Type B pancreatic cell (in vitro differentiated cells): ENCODE measurements at regions not wholly inside any gene's neighbourhood (a gene's known extent, or its start where the extent isn't known, plus 50 kb on each side); places are given as distances from the start of the nearest gene placed in this dataset.

Experiments
- DNase-seq: peaks from one replicate; pipeline ENCODE4 v3.0.0; 2021; ENCODE audit warnings: mixed read lengths; ENCODE audit not compliant: unreplicated experiment; ENCODE audit errors: extremely low spot score
- H3K27ac Mint-ChIP-seq: 2 replicates; pipeline ENCODE4 v1.8.0; 2021; ENCODE audit warnings: mild to moderate bottlenecking, mixed read lengths
- H3K27me3 Mint-ChIP-seq: 2 replicates; pipeline ENCODE4 v1.8.0; 2021; ENCODE audit warnings: mixed read lengths
- H3K36me3 Mint-ChIP-seq: 2 replicates; pipeline ENCODE4 v1.8.0; 2021; ENCODE audit warnings: mixed read lengths
- H3K4me1 Mint-ChIP-seq: one replicate; pipeline ENCODE4 v1.8.0; 2021; ENCODE audit warnings: mixed read lengths; ENCODE audit not compliant: unreplicated experiment
- H3K4me3 Mint-ChIP-seq: 2 replicates; pipeline ENCODE4 v1.8.0; 2021; ENCODE audit warnings: mild to moderate bottlenecking, mixed read lengths
- H3K9me3 Mint-ChIP-seq: 2 replicates; pipeline ENCODE4 v1.8.0; 2021; ENCODE audit warnings: mixed read lengths
- CTCF ChIP-seq: fragments of 200-600 bp; sonication (generic); conservative IDR thresholded peaks from 2 replicates; pipeline ENCODE4 v1.5.0; 2021; ENCODE audit warnings: antibody characterized with exemption, mild to moderate bottlenecking

DNA sequence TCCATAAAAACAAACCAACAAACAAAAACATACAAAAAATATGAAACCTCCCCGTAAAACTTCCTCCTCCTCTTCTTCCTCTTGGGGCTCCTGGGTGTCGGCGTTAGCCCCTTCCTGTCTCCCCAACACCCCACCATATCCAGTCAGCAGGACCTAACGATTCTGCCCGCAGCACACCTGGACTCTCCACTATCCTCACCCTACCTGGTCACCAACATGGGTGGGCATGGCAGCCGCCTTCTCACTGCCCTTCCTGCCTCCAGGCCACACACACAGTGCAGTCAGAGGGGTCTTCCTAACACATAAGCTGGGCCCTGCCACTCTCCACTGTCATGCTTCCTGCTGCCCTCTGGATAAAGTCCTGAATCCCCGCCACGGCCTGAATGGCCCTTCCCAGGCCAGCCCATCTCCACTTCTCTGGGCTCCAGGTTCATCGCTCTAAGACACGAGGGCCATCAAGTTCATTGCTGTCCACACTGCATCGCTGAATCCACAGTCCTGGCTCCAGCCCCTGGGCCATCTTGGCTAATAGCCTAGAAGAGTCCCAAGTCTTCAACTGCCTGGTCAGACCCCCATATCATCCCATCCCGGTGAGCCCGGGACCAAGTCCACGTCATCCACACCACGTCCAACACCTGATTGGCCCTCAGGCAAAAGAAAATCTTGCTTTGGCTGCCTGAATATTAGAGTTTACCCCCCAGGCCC, 76.2 kb downstream of the IGLL1 start:
- no peak for TF ChIP-seq CTCF
- Mint-ChIP-seq H3K27me3 (peaks cover 5% of the 10 kb centered on the region), H3K4me3 (no peak overlapping the region), H3K27ac (no peak overlapping the region), H3K36me3 (no peaks in the 10 kb centered on the region), H3K9me3 (no peaks in the 10 kb centered on the region), H3K4me1 (peaks cover 31% of the 10 kb centered on the region)
- no peak for DNase-seq

DNA sequence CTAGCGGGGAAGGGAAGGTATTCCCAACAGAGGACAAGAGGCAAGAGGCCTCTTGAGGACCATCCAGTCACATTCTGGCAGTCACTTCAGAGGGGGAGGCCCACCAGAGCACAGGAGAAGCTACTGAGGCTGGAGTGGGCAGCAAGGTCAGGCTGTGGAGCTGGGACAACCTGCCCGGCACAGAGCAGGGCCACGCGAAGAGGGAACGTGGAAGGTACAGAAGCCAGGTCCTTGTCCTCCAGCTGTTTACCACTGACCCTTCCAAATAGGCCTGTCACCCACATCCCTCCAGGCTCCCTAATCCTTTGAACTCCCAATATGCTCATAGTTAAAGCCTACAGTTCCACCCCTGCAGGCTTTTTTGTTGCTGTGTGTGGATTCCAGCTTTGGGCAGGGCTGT, 76.9 kb downstream of the IGLL1 start:
- TF ChIP-seq CTCF = no peak
- Mint-ChIP-seq H3K27ac (no peak overlapping the region), H3K27me3 (peaks cover 5% of the 10 kb centered on the region), H3K4me1 (peaks cover 31% of the 10 kb centered on the region), H3K36me3 (no peaks in the 10 kb centered on the region), H3K9me3 (no peaks in the 10 kb centered on the region), H3K4me3 (no peak overlapping the region)
- no peak for DNase-seq

- Mint-ChIP-seq H3K36me3 (no peaks in the 10 kb centered on the region), H3K27me3 (peaks cover 5% of the 10 kb centered on the region)
- no peak for DNase-seq
These were observed 78.4 kb downstream of the IGLL1 start for GRCh38 chr22:23501708-23502107.

GRCh38 chr22:23501261-23501619, 78.8 kb downstream of the IGLL1 start:
- no peak for DNase-seq
- Mint-ChIP-seq H3K27ac (no peak overlapping the region), H3K4me3 (no peak overlapping the region), H3K27me3 (peaks cover 5% of the 10 kb centered on the region), H3K4me1 (peaks cover 24% of the 10 kb centered on the region), H3K9me3 (no peaks in the 10 kb centered on the region), H3K36me3 (no peaks in the 10 kb centered on the region)
- TF ChIP-seq CTCF = no peak

More at GRCh38 chr22:23501708-23502107, 78.4 kb downstream of the IGLL1 start:
- Mint-ChIP-seq H3K27ac (no peak overlapping the region), H3K9me3 (no peaks in the 10 kb centered on the region), H3K4me1 (peaks cover 23% of the 10 kb centered on the region), H3K4me3 (no peak overlapping the region)
- no peak for TF ChIP-seq CTCF

- peaks cover 29% of the 10 kb centered on the region for H3K4me1 Mint-ChIP-seq
- DNase-seq = no peak
- TF ChIP-seq CTCF = no peak
- no peaks in the 10 kb centered on the region for H3K9me3 Mint-ChIP-seq
- H3K4me3 Mint-ChIP-seq = no peak overlapping the region
- no peak overlapping the region for H3K27ac Mint-ChIP-seq
- peaks cover 5% of the 10 kb centered on the region for H3K27me3 Mint-ChIP-seq
- no peaks in the 10 kb centered on the region for H3K36me3 Mint-ChIP-seq
These were observed 79.4 kb downstream of the IGLL1 start for GRCh38 chr22:23500508-23501260.
